Uterus (tissue), 3 donors: ENCODE measurements at regions not wholly inside any gene's neighbourhood (a gene's known extent, or its start where the extent isn't known, plus 50 kb on each side); places are given as distances from the start of the nearest gene placed in this dataset.

Experiments used
- DNase-seq, 2 donors: peaks; one replicate each; pipeline ENCODE4 v3.0.0-alpha.2; 2019 to 2020
- H3K27ac ChIP-seq, 2 donors: fragments of 200-600 bp; sonication (generic); 1 replicate in 1 of 2; 2 replicates in 1 of 2; pipeline ENCODE4 v1.5.1; 2016 to 2018
- H3K27me3 ChIP-seq, 2 donors: fragments of 200-600 bp; sonication (generic); one replicate each; pipeline ENCODE4 v1.5.1; 2018 to 2019; ENCODE audit warnings: control low read depth in 1 of 2
- H3K36me3 ChIP-seq, 2 donors: fragments of 200-600 bp; sonication (generic); one replicate each; pipeline ENCODE4 v1.5.1; 2019; ENCODE audit warnings: control low read depth in 1 of 2
- H3K4me1 ChIP-seq, 2 donors: fragments of 200-600 bp; sonication (generic); one replicate each; pipeline ENCODE4 v1.5.1; 2018 to 2019; ENCODE audit warnings: control low read depth in 1 of 2
- H3K4me3 ChIP-seq, 2 donors: fragments of 200-600 bp; sonication (generic); 1 replicate in 1 of 2; 2 replicates in 1 of 2; pipeline ENCODE4 v1.5.1; 2018 to 2019; ENCODE audit warnings: mild to moderate bottlenecking in 1 of 2
- H3K9me3 ChIP-seq, 2 donors: fragments of 200-600 bp; sonication (generic); one replicate each; pipeline ENCODE4 v1.5.1; 2019; ENCODE audit warnings: control low read depth in 1 of 2
- CTCF ChIP-seq, 4 experiments: fragments of 200-600 bp in 2 of 4; fragments of 450-650 bp in 2 of 4; sonication (generic) in 2 of 4; IDR thresholded peaks; one replicate each; pipeline ENCODE4 v1.5.1; 2016 to 2019; ENCODE audit warnings: antibody characterized with exemption in 4 of 4, mild to moderate bottlenecking in 2 of 4, moderate library complexity in 1 of 4
- POLR2A ChIP-seq, 2 donors: fragments of 450-650 bp; IDR thresholded peaks; one replicate each; pipeline ENCODE4 v1.6.1; 2016; ENCODE audit warnings: antibody characterized with exemption in 2 of 2, mild to moderate bottlenecking in 1 of 2, moderate library complexity in 1 of 2
- intact Hi-C: fragments of 100-400 bp; cut with DNase I; formaldehyde crosslinking; loops from one replicate; pipeline ENCODE4 v1.15.1; 2023; ENCODE audit warnings: low total_unique reads
- donor health status: DM: yes; HTN: yes; CAD: no.

- DNase-seq: no peak
- H3K36me3 ChIP-seq: no peaks in the 10 kb centered on the region
- no peaks in the 10 kb centered on the region for H3K27me3 ChIP-seq
- no peak for TF ChIP-seq POLR2A (IDR thresholded peaks at IDR 0.05)
- no peak for TF ChIP-seq CTCF (IDR thresholded peaks at IDR 0.05)
- no peak overlapping the region for H3K27ac ChIP-seq
- H3K4me1 ChIP-seq: no peaks in the 10 kb centered on the region
- H3K9me3 ChIP-seq: no peaks in the 10 kb centered on the region
- intact Hi-C loops: no loop called here
- no peak overlapping the region for H3K4me3 ChIP-seq
Measured at GRCh38 chr11:10396771-10397170, 58.3 kb upstream of the AMPD3 start.

GRCh38 chr11:10397226-10397987 lies 57.7 kb upstream of the AMPD3 start:
- H3K4me1 ChIP-seq: no peaks in the 10 kb centered on the region
- intact Hi-C loops: no loop called here
- no peak for TF ChIP-seq CTCF (IDR thresholded peaks at IDR 0.05)
- TF ChIP-seq POLR2A (IDR thresholded peaks at IDR 0.05): no peak

GRCh38 chr11:10398525-10398924 lies 56.5 kb upstream of the AMPD3 start:
- no peak for DNase-seq

More at GRCh38 chr11:10397226-10397987, 57.7 kb upstream of the AMPD3 start:
- no peaks in the 10 kb centered on the region for H3K9me3 ChIP-seq
- DNase-seq: no peak
- no peak overlapping the region for H3K27ac ChIP-seq
- no peaks in the 10 kb centered on the region for H3K36me3 ChIP-seq
- no peaks in the 10 kb centered on the region for H3K27me3 ChIP-seq
- no peak overlapping the region for H3K4me3 ChIP-seq

GRCh38 chr11:10400856-10401255 lies 54.2 kb upstream of the AMPD3 start:
- DNase-seq: no peak
- no peaks in the 10 kb centered on the region for H3K4me1 ChIP-seq
- no peaks in the 10 kb centered on the region for H3K27me3 ChIP-seq
- no peaks in the 10 kb centered on the region for H3K36me3 ChIP-seq
- intact Hi-C loops: loop anchor here (10.0 kb wide), 1 partner anchor 334 kb away; no protein-coding TSS in a partner anchor
- no peak overlapping the region for H3K27ac ChIP-seq
- no peaks in the 10 kb centered on the region for H3K9me3 ChIP-seq
- no peak overlapping the region for H3K4me3 ChIP-seq
- TF ChIP-seq CTCF (IDR thresholded peaks at IDR 0.05): no peak
- no peak for TF ChIP-seq POLR2A (IDR thresholded peaks at IDR 0.05)

More at GRCh38 chr11:10398525-10398924, 56.5 kb upstream of the AMPD3 start:
- TF ChIP-seq CTCF (IDR thresholded peaks at IDR 0.05): no peak
- no peak for TF ChIP-seq POLR2A (IDR thresholded peaks at IDR 0.05)
- Histone ChIP-seq H3K4me1 (no peaks in the 10 kb centered on the region), H3K36me3 (no peaks in the 10 kb centered on the region), H3K4me3 (no peak overlapping the region), H3K27me3 (no peaks in the 10 kb centered on the region), H3K9me3 (no peaks in the 10 kb centered on the region), H3K27ac (no peak overlapping the region)
- intact Hi-C loops: no loop called here

GRCh38 chr11:10401256-10401655 lies 53.8 kb upstream of the AMPD3 start:
- intact Hi-C loops: loop anchor here (10.0 kb wide), 1 partner anchor 334 kb away; no protein-coding TSS in a partner anchor
- no peak overlapping the region for H3K27ac ChIP-seq
- no peak overlapping the region for H3K4me3 ChIP-seq
- H3K27me3 ChIP-seq: no peaks in the 10 kb centered on the region
- H3K36me3 ChIP-seq: no peaks in the 10 kb centered on the region
- no peaks in the 10 kb centered on the region for H3K4me1 ChIP-seq
- DNase-seq: no peak
- TF ChIP-seq CTCF (IDR thresholded peaks at IDR 0.05): no peak
- TF ChIP-seq POLR2A (IDR thresholded peaks at IDR 0.05): no peak
- H3K9me3 ChIP-seq: no peaks in the 10 kb centered on the region
